SH-SY5Y (cell line): ENCODE measurements at regions not wholly inside any gene's neighbourhood (a gene's known extent, or its start where the extent isn't known, plus 50 kb on each side); places are given as distances from the start of the nearest gene placed in this dataset.

Source experiments
- GATA2 ChIP-seq: IDR thresholded peaks from 2 replicates; pipeline ENCODE4 v1.6.1; 2011; ENCODE audit warnings: mild to moderate bottlenecking, low read depth, low read length
- GATA3 ChIP-seq: IDR thresholded peaks from 2 replicates; pipeline ENCODE4 v1.6.1; 2011; ENCODE audit warnings: low read depth, mild to moderate bottlenecking, low read length, moderate library complexity

GRCh38 chr5:143914756-143915155 is 102.8 kb downstream of the HMHB1 start:
- TF ChIP-seq GATA2, result no peak
- TF ChIP-seq GATA3, result no peak
